HepG2 (cell line): ENCODE measurements at regions not wholly inside any gene's neighbourhood (a gene's known extent, or its start where the extent isn't known, plus 50 kb on each side); places are given as distances from the start of the nearest gene placed in this dataset.

Source experiments
- ATAC-seq: fragments of 200-7000 bp; cut with Tn5 transposase; 3 replicates; pipeline ENCODE4 v1.9.1; 2020; ENCODE audit warnings: mild to moderate bottlenecking, moderate library complexity
- BruUV-seq: library from RNA; stranded (reverse); fragments of 400-500 nt; replicated peaks from 2 replicates; lab custom pipeline; 2021; lab: Mats Ljungman, UMichigan
- CTCF ChIA-PET: fragments of 300-600 bp; formaldehyde crosslinking; extraction: SDS; loops from one replicate; lab custom pipeline; 2021; ENCODE audit warnings: low total read pairs, inconsistent platforms, low intra/inter-chr PET ratio; lab: Yijun Ruan, JAX
- POLR2A ChIA-PET: fragments of 350-600 bp; sonication (Branson Sonifier 250); formaldehyde crosslinking; loops from one replicate; lab custom pipeline; 2020; ENCODE audit warnings: antibody characterized with exemption, inconsistent platforms; lab: Yijun Ruan, JAX
- DNase-seq: peaks from one replicate; pipeline ENCODE4 v3.0.0-alpha.2; 2015; ENCODE audit warnings: low spot score
- FAIRE-seq: peaks from 3 replicates; lab custom pipeline; 2011; peaks lifted over from hg19 to GRCh38; lab: Jason Lieb, UNC
- H2AFZ ChIP-seq: one replicate; pipeline ENCODE4 v1.6.1; 2011; ENCODE audit warnings: low read length, inconsistent platforms
- H3K27ac ChIP-seq: fragments of 300-600 bp; 3 replicates; pipeline ENCODE4 v1.8.0; 2011; ENCODE audit warnings: mixed run types, mild to moderate bottlenecking, mixed read lengths, low read length, inconsistent platforms; ENCODE audit not compliant: insufficient read depth; ENCODE audit errors: extremely low read length
- H3K27me3 ChIP-seq, 2 experiments: fragments of 200-600 bp in 1 of 2; 2 replicates in 1 of 2; 3 replicates in 1 of 2; pipeline versions ENCODE4 v1.6.0 to v1.8.0; 2011; ENCODE audit warnings: low read length in 2 of 2, mild to moderate bottlenecking in 2 of 2, moderate library complexity in 2 of 2, inconsistent platforms in 1 of 2; ENCODE audit not compliant: insufficient read depth in 2 of 2, control insufficient read depth in 1 of 2
- H3K36me3 ChIP-seq, 2 experiments: fragments of 200-600 bp in 1 of 2; replicated peaks in 1 of 2; 2 replicates in 1 of 2; 3 replicates in 1 of 2; pipeline versions ENCODE4 v1.5.1 to v1.8.0; 2011; ENCODE audit warnings: low read length in 2 of 2, inconsistent platforms in 1 of 2; ENCODE audit not compliant: insufficient read depth in 2 of 2, control insufficient read depth in 1 of 2
- H3K4me1 ChIP-seq: 2 replicates; pipeline ENCODE4 v1.5.1; 2012; ENCODE audit warnings: low read length, inconsistent platforms; ENCODE audit not compliant: insufficient read depth
- H3K4me2 ChIP-seq: 2 replicates; pipeline ENCODE4 v1.6.0; 2011; ENCODE audit warnings: low read depth, low read length, inconsistent platforms
- H3K4me3 ChIP-seq, 3 experiments: fragments of 200-600 bp in 1 of 3; sonication (generic), shearing (Covaris generic) in 1 of 3; replicated peaks in 1 of 3; 2 replicates each; pipeline ENCODE4 v1.5.1; 2011 to 2016; ENCODE audit warnings: low read length in 3 of 3, inconsistent platforms in 2 of 3, low read depth in 2 of 3, mild to moderate bottlenecking in 2 of 3, control low read depth in 1 of 3, mixed read lengths in 1 of 3; ENCODE audit not compliant: insufficient read depth in 1 of 3
- H3K79me2 ChIP-seq: one replicate; pipeline ENCODE4 v1.6.1; 2011; ENCODE audit warnings: low read length, inconsistent platforms; ENCODE audit not compliant: insufficient read depth
- H3K9ac ChIP-seq: 2 replicates; pipeline ENCODE4 v1.6.0; 2011; ENCODE audit warnings: mild to moderate bottlenecking, low read depth, low read length, inconsistent platforms; ENCODE audit not compliant: insufficient read depth
- H3K9me3 ChIP-seq: 2 replicates; pipeline ENCODE4 v1.5.1; 2012; ENCODE audit warnings: mild to moderate bottlenecking, low read length
- H4K20me1 ChIP-seq: 2 replicates; pipeline ENCODE4 v1.6.0; 2011; ENCODE audit warnings: inconsistent platforms, mild to moderate bottlenecking, low read length, moderate library complexity; ENCODE audit not compliant: insufficient read depth
- ELF1 ChIP-seq: sonication (generic); formaldehyde crosslinking; IDR thresholded peaks from 2 replicates; pipeline ENCODE4 v1.4.0; 2020; ENCODE audit warnings: missing genetic modification reagents
- FLYWCH1 ChIP-seq: sonication (generic); formaldehyde crosslinking; IDR thresholded peaks from 2 replicates; pipeline ENCODE4 v1.8.1; 2023; ENCODE audit warnings: mild to moderate bottlenecking, missing genetic modification reagents
- FOXO1 ChIP-seq: sonication (generic); formaldehyde crosslinking; IDR thresholded peaks from 2 replicates; pipeline ENCODE4 v1.4.0; 2020; ENCODE audit warnings: missing genetic modification reagents
- HOMEZ ChIP-seq: IDR thresholded peaks from 2 replicates; pipeline ENCODE4 v1.6.1; 2016; ENCODE audit warnings: low read depth
- JUND ChIP-seq: sonication (generic); formaldehyde crosslinking; IDR thresholded peaks from 2 replicates; pipeline ENCODE4 v1.8.0; 2022; ENCODE audit warnings: mild to moderate bottlenecking, missing genetic modification reagents
- MBD4 ChIP-seq: IDR thresholded peaks from 2 replicates; pipeline ENCODE4 v1.6.1; 2012; ENCODE audit warnings: low read length, inconsistent platforms, borderline replicate concordance
- NFYC ChIP-seq: IDR thresholded peaks from 2 replicates; pipeline ENCODE4 v1.6.1; 2016; ENCODE audit warnings: missing genetic modification reagents, missing compliant biosample characterization
- PATZ1 ChIP-seq: sonication (generic); formaldehyde crosslinking; IDR thresholded peaks from 2 replicates; pipeline ENCODE4 v1.4.0; 2020; ENCODE audit warnings: missing genetic modification reagents
- PLSCR1 ChIP-seq: sonication (generic); formaldehyde crosslinking; IDR thresholded peaks from 2 replicates; pipeline ENCODE4 v1.5.0; 2020; ENCODE audit warnings: missing genetic modification reagents, mild to moderate bottlenecking, borderline replicate concordance
- PRDM15 ChIP-seq: sonication (generic); formaldehyde crosslinking; IDR thresholded peaks from 2 replicates; pipeline ENCODE4 v1.4.0; 2020; ENCODE audit warnings: missing genetic modification reagents
- RFXANK ChIP-seq: IDR thresholded peaks from 2 replicates; pipeline ENCODE4 v1.6.1; 2016
- SALL2 ChIP-seq: sonication (generic); formaldehyde crosslinking; IDR thresholded peaks from 2 replicates; pipeline ENCODE4 v1.8.1; 2023; ENCODE audit warnings: mild to moderate bottlenecking, missing genetic modification reagents, inconsistent platforms
- SRY ChIP-seq: sonication (generic); formaldehyde crosslinking; IDR thresholded peaks from 2 replicates; pipeline ENCODE4 v1.8.0; 2022; ENCODE audit warnings: mild to moderate bottlenecking, missing genetic modification reagents
- YEATS4 ChIP-seq: sonication (generic); formaldehyde crosslinking; IDR thresholded peaks from 2 replicates; pipeline ENCODE4 v1.4.0; 2020; ENCODE audit warnings: missing genetic modification reagents, borderline replicate concordance
- ZFYVE20 ChIP-seq: sonication (generic); formaldehyde crosslinking; IDR thresholded peaks from 2 replicates; pipeline ENCODE4 v1.8.0; 2023; ENCODE audit warnings: low read depth, mild to moderate bottlenecking, moderate library complexity, missing genetic modification reagents, borderline replicate concordance
- ZNF326 ChIP-seq: sonication (generic); formaldehyde crosslinking; IDR thresholded peaks from 2 replicates; pipeline ENCODE4 v1.4.0; 2020; ENCODE audit warnings: missing genetic modification reagents, borderline replicate concordance
- ZNF547 ChIP-seq: sonication (generic); formaldehyde crosslinking; IDR thresholded peaks from 2 replicates; pipeline ENCODE4 v1.5.1; 2020; ENCODE audit warnings: mild to moderate bottlenecking, missing genetic modification reagents
- WGBS: methylation state at CpG from one replicate; pipeline ENCODE4 v1.1.6; 2017; ENCODE audit warnings: low lambda C conversion rate; 5-methylcytosine and 5-hydroxymethylcytosine counted together
- in situ Hi-C: cut with HindIII; loops from 2 replicates; pipeline ENCODE4 v1.10.0; 2017; ENCODE audit warnings: low pct_unique_long_range_greater_than_20kb; ENCODE audit not compliant: extremely low pct_ligation_motif_present
- intact Hi-C: fragments of 100-400 bp; cut with micrococcal nuclease; formaldehyde crosslinking; loops from one replicate; pipeline ENCODE4 v1.10.0; 2022; ENCODE audit not compliant: unreplicated experiment

- DNase-seq (no peak), ATAC-seq (no peak), FAIRE-seq (no peak)
- TF ChIP-seq FOXO1 (CRISPR knock-in tag), result no peak
- TF ChIP-seq PLSCR1, result no peak
- no peak for TF ChIP-seq HOMEZ (CRISPR knock-in tag)
- TF ChIP-seq RFXANK (CRISPR knock-in tag), result no peak
- TF ChIP-seq SALL2 (CRISPR knock-in tag), result no peak
- TF ChIP-seq SRY (CRISPR knock-in tag), result no peak
- no peak for TF ChIP-seq ZNF326 (CRISPR knock-in tag)
- TF ChIP-seq ZFYVE20, result no peak
- no peak for TF ChIP-seq PRDM15
- TF ChIP-seq PATZ1, result no peak
- no peak for TF ChIP-seq NFYC
- no peak for TF ChIP-seq MBD4
- no peak for TF ChIP-seq YEATS4 (CRISPR knock-in tag)
- TF ChIP-seq ELF1 (CRISPR knock-in tag), result no peak
- no peak for TF ChIP-seq JUND (CRISPR knock-in tag)
- TF ChIP-seq ZNF547 (CRISPR knock-in tag), result no peak
- no peak for TF ChIP-seq FLYWCH1
- Histone ChIP-seq H3K27me3 (peaks cover 4 to 23% of the 10 kb centered on the region in 2 experiments; a peak in 4 of 5 replicates), H3K9me3 (no peaks in the 10 kb centered on the region), H4K20me1 (no peaks in the 10 kb centered on the region), H2AFZ (no peak overlapping the region), H3K36me3 (no peaks in the 10 kb centered on the region), H3K9ac (no peak overlapping the region), H3K27ac (no peak overlapping the region), H3K4me1 (peaks cover 11% of the 10 kb centered on the region), H3K4me2 (no peak overlapping the region), H3K79me2 (no peaks in the 10 kb centered on the region), H3K4me3 (no peak overlapping the region)
- ChIA-PET POLR2A (no interaction called here), CTCF (no interaction called here)
- intact Hi-C loops (no loop called here), in situ Hi-C loops (no loop called here)
- no TSS peak for BruUV-seq
- WGBS, result 41% methylated on average over 6 of the region's 6 CpGs
Observed at GRCh38 chr10:8332730-8333111, 278.2 kb downstream of the GATA3 start.
